Activated CD4-positive, alpha-beta T cell treated with anti-CD3 and anti-CD28 coated beads for 36 hours (primary cell): ENCODE measurements at regions not wholly inside any gene's neighbourhood (a gene's known extent, or its start where the extent isn't known, plus 50 kb on each side); places are given as distances from the start of the nearest gene placed in this dataset.
"Not testable (repeated sequence)": the region's sequence is repeated elsewhere in the genome, so short reads cannot be mapped to it uniquely, and the experiment has no call there.

Experiments used
- ATAC-seq: fragments of 200-7000 bp; cut with Tn5 transposase; one replicate; pipeline ENCODE4 v1.10.0; 2021; ENCODE audit warnings: mild to moderate bottlenecking, moderate library complexity
- CTCF ChIA-PET: fragments of 350-600 bp; sonication (Branson Sonifier 250); formaldehyde crosslinking; loops from one replicate; lab custom pipeline; 2021; ENCODE audit warnings: antibody characterized with exemption; lab: Charles Lee
- POLR2A ChIA-PET: fragments of 350-600 bp; sonication (Branson Sonifier 250); formaldehyde crosslinking; loops from one replicate; lab custom pipeline; 2021; ENCODE audit warnings: antibody characterized with exemption, inconsistent platforms; lab: Charles Lee
- DNase-seq: peaks from one replicate; pipeline ENCODE4 v3.0.0-alpha.2; 2020
- H3K27ac Mint-ChIP-seq: one replicate; pipeline ENCODE4 v1.8.0; 2021; ENCODE audit warnings: mixed read lengths
- H3K27me3 Mint-ChIP-seq: one replicate; pipeline ENCODE4 v1.8.0; 2021; ENCODE audit warnings: mixed read lengths
- H3K36me3 Mint-ChIP-seq: one replicate; pipeline ENCODE4 v1.8.0; 2021; ENCODE audit warnings: low read depth, mixed read lengths
- H3K4me1 Mint-ChIP-seq: one replicate; pipeline ENCODE4 v1.8.0; 2021; ENCODE audit warnings: mixed read lengths
- H3K4me3 Mint-ChIP-seq: one replicate; pipeline ENCODE4 v1.8.0; 2021; ENCODE audit warnings: mild to moderate bottlenecking, moderate library complexity, mixed read lengths
- H3K9me3 Mint-ChIP-seq: one replicate; pipeline ENCODE4 v1.8.0; 2021; ENCODE audit warnings: low read depth, mixed read lengths
- intact Hi-C, 2 experiments: fragments of 100-400 bp; cut with DNase I in 1 of 2; cut with micrococcal nuclease in 1 of 2; formaldehyde crosslinking; loops; one replicate each; pipeline versions ENCODE4 v1.14.2 to v1.15.1; 2022 to 2024; cut with DNase I, micrococcal nuclease

- H3K27ac Mint-ChIP-seq: no peak overlapping the region
- POLR2A ChIA-PET: no interaction called here
- intact Hi-C loops: no loop called here
- no peak for ATAC-seq
- no peak for DNase-seq
- no peaks in the 10 kb centered on the region for H3K9me3 Mint-ChIP-seq
- H3K36me3 Mint-ChIP-seq: no peaks in the 10 kb centered on the region
- CTCF ChIA-PET: no interaction called here
- H3K27me3 Mint-ChIP-seq: no peaks in the 10 kb centered on the region
- H3K4me1 Mint-ChIP-seq: no peaks in the 10 kb centered on the region
- no peak overlapping the region for H3K4me3 Mint-ChIP-seq
These were observed 500.4 kb downstream of the KCTD16 start for GRCh38 chr5:144671066-144671465.

GRCh38 chr5:144659634-144660227, 489.1 kb downstream of the KCTD16 start:
- intact Hi-C loops: no loop called here
- Mint-ChIP-seq H3K4me1 (no peaks in the 10 kb centered on the region), H3K4me3 (no peak overlapping the region), H3K36me3 (no peaks in the 10 kb centered on the region), H3K9me3 (no peaks in the 10 kb centered on the region), H3K27me3 (no peaks in the 10 kb centered on the region), H3K27ac (no peak overlapping the region)
- ChIA-PET POLR2A (no interaction called here), CTCF (no interaction called here)
- DNase-seq: no peak
- no peak for ATAC-seq

GRCh38 chr5:144644317-144644716, 473.6 kb downstream of the KCTD16 start:
- ATAC-seq (no peak), DNase-seq (no peak)
- intact Hi-C loops: no loop called here
- ChIA-PET CTCF (no interaction called here), POLR2A (no interaction called here)
- Mint-ChIP-seq H3K27me3 (no peaks in the 10 kb centered on the region), H3K9me3 (peaks cover 6% of the 10 kb centered on the region), H3K27ac (no peak overlapping the region), H3K4me1 (no peaks in the 10 kb centered on the region), H3K4me3 (no peak overlapping the region), H3K36me3 (no peaks in the 10 kb centered on the region)

GRCh38 chr5:144638787-144639186, 468.1 kb downstream of the KCTD16 start:
- no peak overlapping the region for H3K4me3 Mint-ChIP-seq
- no peak for DNase-seq
- H3K27me3 Mint-ChIP-seq: no peaks in the 10 kb centered on the region
- H3K4me1 Mint-ChIP-seq: no peaks in the 10 kb centered on the region
- intact Hi-C loops: no loop called here
- no peak overlapping the region for H3K27ac Mint-ChIP-seq
- CTCF ChIA-PET: no interaction called here
- ATAC-seq: no peak
- H3K9me3 Mint-ChIP-seq: peaks cover 19% of the 10 kb centered on the region
- POLR2A ChIA-PET: no interaction called here
- no peaks in the 10 kb centered on the region for H3K36me3 Mint-ChIP-seq

- ChIA-PET CTCF (no interaction called here), POLR2A (no interaction called here)
- intact Hi-C loops: no loop called here
- Mint-ChIP-seq H3K9me3 (peaks cover 22% of the 10 kb centered on the region), H3K27ac (no peak overlapping the region), H3K4me3 (no peak overlapping the region), H3K36me3 (no peaks in the 10 kb centered on the region), H3K27me3 (no peaks in the 10 kb centered on the region), H3K4me1 (no peaks in the 10 kb centered on the region)
- DNase-seq (no peak), ATAC-seq (no peak)
These were observed 463.5 kb downstream of the KCTD16 start for GRCh38 chr5:144634138-144634537.

GRCh38 chr5:144598451-144599068, 427.9 kb downstream of the KCTD16 start:
- H3K27ac Mint-ChIP-seq: no peak overlapping the region
- DNase-seq (no peak), ATAC-seq (no peak)
- intact Hi-C loops: no loop called here
- CTCF ChIA-PET: interaction anchor here (0.6 kb wide), 1 partner anchor 1086 kb away, joined by 3 read pairs; no protein-coding TSS in a partner anchor
- POLR2A ChIA-PET: no interaction called here
- H3K27me3 Mint-ChIP-seq: peaks cover 8% of the 10 kb centered on the region
- peaks cover 3% of the 10 kb centered on the region for H3K9me3 Mint-ChIP-seq
- no peak overlapping the region for H3K4me3 Mint-ChIP-seq
- no peaks in the 10 kb centered on the region for H3K4me1 Mint-ChIP-seq
- H3K36me3 Mint-ChIP-seq: no peaks in the 10 kb centered on the region

GRCh38 chr5:144596517-144596916, 425.8 kb downstream of the KCTD16 start:
- POLR2A ChIA-PET: no interaction called here
- Mint-ChIP-seq H3K27ac (no peak overlapping the region), H3K9me3 (peaks cover 3% of the 10 kb centered on the region), H3K27me3 (peaks cover 8% of the 10 kb centered on the region), H3K4me1 (no peaks in the 10 kb centered on the region), H3K4me3 (no peak overlapping the region), H3K36me3 (no peaks in the 10 kb centered on the region)
- intact Hi-C loops: no loop called here
- ATAC-seq (no peak), DNase-seq (no peak)
- CTCF ChIA-PET: no interaction called here

- Mint-ChIP-seq H3K27me3 (peaks cover 8% of the 10 kb centered on the region), H3K36me3 (no peaks in the 10 kb centered on the region), H3K4me3 (no peak overlapping the region), H3K9me3 (peaks cover 3% of the 10 kb centered on the region), H3K4me1 (no peaks in the 10 kb centered on the region), H3K27ac (no peak overlapping the region)
- POLR2A ChIA-PET: no interaction called here
- CTCF ChIA-PET: no interaction called here
- DNase-seq: no peak
- intact Hi-C loops: no loop called here
- no peak for ATAC-seq
These were observed 424.2 kb downstream of the KCTD16 start for GRCh38 chr5:144594919-144595318.

GRCh38 chr5:144594234-144594633, 423.6 kb downstream of the KCTD16 start:
- H3K27ac Mint-ChIP-seq, POLR2A ChIA-PET, DNase-seq, H3K9me3 Mint-ChIP-seq, H3K4me1 Mint-ChIP-seq, intact Hi-C loops, CTCF ChIA-PET, H3K4me3 Mint-ChIP-seq, ATAC-seq, H3K36me3 Mint-ChIP-seq, H3K27me3 Mint-ChIP-seq: not testable (repeated sequence)

- no peak for ATAC-seq
These were observed 415.0 kb downstream of the KCTD16 start for GRCh38 chr5:144585681-144586080.

GRCh38 chr5:144583541-144584449, 413.1 kb downstream of the KCTD16 start:
- DNase-seq (no peak), ATAC-seq (no peak)
- intact Hi-C loops: no loop called here
- H3K9me3 Mint-ChIP-seq: peaks cover 2% of the 10 kb centered on the region
- H3K27me3 Mint-ChIP-seq: no peaks in the 10 kb centered on the region
- no peaks in the 10 kb centered on the region for H3K4me1 Mint-ChIP-seq
- H3K36me3 Mint-ChIP-seq: no peaks in the 10 kb centered on the region
- CTCF ChIA-PET: no interaction called here
- POLR2A ChIA-PET: no interaction called here
- no peak overlapping the region for H3K27ac Mint-ChIP-seq
- H3K4me3 Mint-ChIP-seq: no peak overlapping the region

More at GRCh38 chr5:144585681-144586080, 415.0 kb downstream of the KCTD16 start:
- CTCF ChIA-PET: no interaction called here
- POLR2A ChIA-PET: no interaction called here
- H3K27ac Mint-ChIP-seq: no peak overlapping the region
- H3K27me3 Mint-ChIP-seq: no peaks in the 10 kb centered on the region
- H3K4me3 Mint-ChIP-seq: no peak overlapping the region
- peaks cover 2% of the 10 kb centered on the region for H3K9me3 Mint-ChIP-seq
- no peak for DNase-seq
- no peaks in the 10 kb centered on the region for H3K36me3 Mint-ChIP-seq
- intact Hi-C loops: no loop called here
- no peaks in the 10 kb centered on the region for H3K4me1 Mint-ChIP-seq

GRCh38 chr5:144582066-144582465, 411.4 kb downstream of the KCTD16 start:
- ATAC-seq: no peak
- no peaks in the 10 kb centered on the region for H3K27me3 Mint-ChIP-seq
- no peaks in the 10 kb centered on the region for H3K4me1 Mint-ChIP-seq
- POLR2A ChIA-PET: no interaction called here
- H3K9me3 Mint-ChIP-seq: no peaks in the 10 kb centered on the region
- no peaks in the 10 kb centered on the region for H3K36me3 Mint-ChIP-seq
- intact Hi-C loops: no loop called here
- H3K27ac Mint-ChIP-seq: no peak overlapping the region
- CTCF ChIA-PET: no interaction called here
- DNase-seq: no peak
- H3K4me3 Mint-ChIP-seq: no peak overlapping the region
